Peyer's patch (tissue), 4 donors: ENCODE measurements at regions not wholly inside any gene's neighbourhood (a gene's known extent, or its start where the extent isn't known, plus 50 kb on each side); places are given as distances from the start of the nearest gene placed in this dataset.

Experiments used
- POLR2A ChIP-seq, 2 donors: fragments of 450-650 bp; IDR thresholded peaks; one replicate each; pipeline ENCODE4 v1.5.1; 2017; ENCODE audit warnings: antibody characterized with exemption in 2 of 2, mild to moderate bottlenecking in 2 of 2, moderate library complexity in 2 of 2
- TF ChIP-seq, protein P1 (sequence below), 6 experiments: fragments of 450-650 bp in 4 of 6; fragments of 200-600 bp in 2 of 6; sonication (generic) in 1 of 6; IDR thresholded peaks; one replicate each; pipeline ENCODE4 v1.5.1; 2017 to 2019; ENCODE audit warnings: antibody characterized with exemption in 6 of 6, mild to moderate bottlenecking in 3 of 6, moderate library complexity in 1 of 6

DNA sequence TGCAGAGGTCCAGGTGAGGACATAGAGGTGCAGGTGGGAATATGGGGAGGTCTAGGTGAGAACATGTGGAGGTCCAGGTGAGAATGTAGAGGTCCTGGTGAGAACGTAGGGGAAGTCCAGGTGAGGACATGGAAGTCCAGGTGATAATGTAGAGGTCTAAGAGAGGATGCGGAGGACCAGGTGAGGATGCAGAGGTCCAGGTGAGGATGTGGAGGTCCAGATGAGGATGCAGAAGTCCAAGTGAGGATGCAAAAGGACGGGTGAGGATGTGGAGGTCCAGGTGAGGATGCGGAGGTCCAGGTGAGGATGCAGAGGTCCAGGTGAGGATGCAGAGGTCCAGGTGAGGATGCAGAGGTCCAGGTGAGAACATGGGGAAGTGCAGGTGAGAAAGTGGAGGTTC is 133.8 kb downstream of the MRPL36 start:
- TF ChIP-seq, protein P1, sequence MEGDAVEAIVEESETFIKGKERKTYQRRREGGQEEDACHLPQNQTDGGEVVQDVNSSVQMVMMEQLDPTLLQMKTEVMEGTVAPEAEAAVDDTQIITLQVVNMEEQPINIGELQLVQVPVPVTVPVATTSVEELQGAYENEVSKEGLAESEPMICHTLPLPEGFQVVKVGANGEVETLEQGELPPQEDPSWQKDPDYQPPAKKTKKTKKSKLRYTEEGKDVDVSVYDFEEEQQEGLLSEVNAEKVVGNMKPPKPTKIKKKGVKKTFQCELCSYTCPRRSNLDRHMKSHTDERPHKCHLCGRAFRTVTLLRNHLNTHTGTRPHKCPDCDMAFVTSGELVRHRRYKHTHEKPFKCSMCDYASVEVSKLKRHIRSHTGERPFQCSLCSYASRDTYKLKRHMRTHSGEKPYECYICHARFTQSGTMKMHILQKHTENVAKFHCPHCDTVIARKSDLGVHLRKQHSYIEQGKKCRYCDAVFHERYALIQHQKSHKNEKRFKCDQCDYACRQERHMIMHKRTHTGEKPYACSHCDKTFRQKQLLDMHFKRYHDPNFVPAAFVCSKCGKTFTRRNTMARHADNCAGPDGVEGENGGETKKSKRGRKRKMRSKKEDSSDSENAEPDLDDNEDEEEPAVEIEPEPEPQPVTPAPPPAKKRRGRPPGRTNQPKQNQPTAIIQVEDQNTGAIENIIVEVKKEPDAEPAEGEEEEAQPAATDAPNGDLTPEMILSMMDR (IDR thresholded peaks at IDR 0.05): no peak
- TF ChIP-seq POLR2A (IDR thresholded peaks at IDR 0.05): no peak
